ENCODE measurements at regions not wholly inside any gene's neighbourhood (a gene's known extent, or its start where the extent isn't known, plus 50 kb on each side); places are given as distances from the start of the nearest gene placed in this dataset.
A peak's percentile ranks its signal among the peaks of the same experiment; 100 is the strongest.

DNA sequence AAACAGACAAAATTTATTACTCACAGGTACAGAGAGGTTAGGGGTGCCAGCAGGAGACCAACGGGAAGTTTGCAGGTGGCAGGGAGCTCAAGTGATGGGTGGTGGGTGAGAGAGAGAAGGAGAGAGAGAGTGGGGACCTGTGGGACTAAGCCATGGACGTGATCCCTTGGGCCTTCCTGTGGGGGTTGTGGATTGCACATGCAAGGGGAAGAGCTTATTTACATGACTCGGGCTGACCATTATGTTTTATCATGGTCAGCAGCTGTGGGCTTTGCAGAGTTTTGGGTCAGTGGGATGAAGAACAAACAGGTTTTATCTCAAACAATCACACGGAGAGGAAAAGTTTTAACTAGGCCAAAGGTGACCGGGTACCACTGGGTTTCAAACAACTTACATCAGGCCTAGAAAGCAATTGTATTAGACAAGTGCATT is 156.2 kb upstream of the EXOC2 start:
- Mint-ChIP-seq H3K27ac (no peak overlapping the region), H3K4me3 (no peak overlapping the region), H3K27me3 (ENCODE audit: low read depth) (no peaks in the 10 kb centered on the region), H3K9me3 (peaks cover 12% of the 10 kb centered on the region), H3K36me3 (ENCODE audit: low read depth) (no peaks in the 10 kb centered on the region), H3K4me1 (peaks cover 16% of the 10 kb centered on the region)
- TF ChIP-seq, protein P1, sequence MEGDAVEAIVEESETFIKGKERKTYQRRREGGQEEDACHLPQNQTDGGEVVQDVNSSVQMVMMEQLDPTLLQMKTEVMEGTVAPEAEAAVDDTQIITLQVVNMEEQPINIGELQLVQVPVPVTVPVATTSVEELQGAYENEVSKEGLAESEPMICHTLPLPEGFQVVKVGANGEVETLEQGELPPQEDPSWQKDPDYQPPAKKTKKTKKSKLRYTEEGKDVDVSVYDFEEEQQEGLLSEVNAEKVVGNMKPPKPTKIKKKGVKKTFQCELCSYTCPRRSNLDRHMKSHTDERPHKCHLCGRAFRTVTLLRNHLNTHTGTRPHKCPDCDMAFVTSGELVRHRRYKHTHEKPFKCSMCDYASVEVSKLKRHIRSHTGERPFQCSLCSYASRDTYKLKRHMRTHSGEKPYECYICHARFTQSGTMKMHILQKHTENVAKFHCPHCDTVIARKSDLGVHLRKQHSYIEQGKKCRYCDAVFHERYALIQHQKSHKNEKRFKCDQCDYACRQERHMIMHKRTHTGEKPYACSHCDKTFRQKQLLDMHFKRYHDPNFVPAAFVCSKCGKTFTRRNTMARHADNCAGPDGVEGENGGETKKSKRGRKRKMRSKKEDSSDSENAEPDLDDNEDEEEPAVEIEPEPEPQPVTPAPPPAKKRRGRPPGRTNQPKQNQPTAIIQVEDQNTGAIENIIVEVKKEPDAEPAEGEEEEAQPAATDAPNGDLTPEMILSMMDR (IDR thresholded peaks at IDR 0.05; ENCODE audit: unreplicated experiment in 3 of 3), result no peak

DNA sequence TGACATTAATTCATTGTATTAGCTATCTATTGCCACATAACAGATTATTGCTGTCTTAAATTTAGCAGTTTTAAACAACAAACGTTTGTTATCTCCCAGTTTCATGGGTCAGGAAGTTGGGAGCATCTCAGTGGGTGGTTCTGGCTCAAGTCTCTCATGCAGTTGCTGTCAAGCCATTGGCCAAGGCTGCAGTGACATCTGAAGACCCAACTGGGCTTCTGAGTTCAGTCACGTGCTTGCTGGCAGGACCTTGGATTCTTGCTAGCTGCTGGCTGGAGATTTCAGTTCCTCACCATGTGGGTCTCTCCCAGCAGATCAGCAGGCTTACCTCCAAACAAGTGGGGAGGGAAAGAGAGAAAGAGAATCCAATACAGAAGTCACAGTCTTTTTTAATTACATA is 152.6 kb upstream of the EXOC2 start:
- Mint-ChIP-seq H3K4me1 (peaks cover 22% of the 10 kb centered on the region), H3K4me3 (no peak overlapping the region), H3K27me3 (ENCODE audit: low read depth) (peaks cover 6% of the 10 kb centered on the region), H3K36me3 (ENCODE audit: low read depth) (no peaks in the 10 kb centered on the region), H3K27ac (no peak overlapping the region), H3K9me3 (peaks cover 16% of the 10 kb centered on the region)
- TF ChIP-seq, protein P1 (IDR thresholded peaks at IDR 0.05; ENCODE audit: unreplicated experiment in 3 of 3), result no peak

DNA sequence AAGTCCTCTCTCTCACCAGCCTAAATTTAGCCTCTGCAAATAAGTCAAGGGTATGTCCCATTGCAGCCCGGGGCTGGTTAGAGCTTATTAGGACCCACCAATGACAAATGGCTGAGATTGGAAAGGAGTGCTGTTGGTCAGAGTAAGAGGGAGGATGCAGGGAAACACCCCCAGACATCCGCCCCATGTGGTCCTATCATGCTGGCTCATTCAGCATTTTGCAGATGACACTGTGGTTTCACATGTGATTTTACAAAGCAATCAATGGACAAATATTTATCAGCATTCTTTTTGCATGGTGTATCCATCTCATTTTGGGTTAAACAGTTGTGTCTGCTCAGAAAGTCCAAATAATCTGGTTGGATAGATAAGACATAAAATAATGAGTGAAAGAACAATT is 152.2 kb upstream of the EXOC2 start:
- H3K27me3 Mint-ChIP-seq (ENCODE audit: low read depth), result peaks cover 6% of the 10 kb centered on the region
- H3K36me3 Mint-ChIP-seq (ENCODE audit: low read depth), result no peaks in the 10 kb centered on the region
- TF ChIP-seq, protein P1 (IDR thresholded peaks at IDR 0.05; ENCODE audit: unreplicated experiment in 3 of 3), result no peak
- H3K4me3 Mint-ChIP-seq, result no peak overlapping the region
- H3K27ac Mint-ChIP-seq, result no peak overlapping the region
- H3K4me1 Mint-ChIP-seq, result peaks cover 22% of the 10 kb centered on the region
- H3K9me3 Mint-ChIP-seq, result peaks cover 14% of the 10 kb centered on the region

DNA sequence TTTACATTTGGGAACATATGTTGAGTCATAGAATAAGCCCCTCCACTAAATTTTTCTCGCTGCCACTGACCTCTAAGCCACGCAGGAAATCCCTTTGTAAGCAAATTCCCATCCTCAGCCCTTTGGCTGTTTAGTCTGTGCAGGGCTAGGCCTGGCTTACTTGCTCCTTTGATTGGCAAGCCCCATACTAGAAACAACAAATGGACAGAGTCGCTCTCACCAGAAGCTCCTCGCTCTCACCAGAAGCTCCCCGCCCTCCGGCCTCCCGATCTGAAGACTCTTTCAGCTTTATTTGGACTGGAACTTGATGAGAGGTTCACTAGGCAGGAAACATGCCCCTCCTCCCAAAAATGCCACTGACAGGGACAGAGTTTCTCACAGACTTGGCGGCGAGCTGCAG is 149.2 kb upstream of the EXOC2 start:
- Mint-ChIP-seq H3K4me1 (peaks cover 20% of the 10 kb centered on the region), H3K36me3 (ENCODE audit: low read depth) (no peaks in the 10 kb centered on the region), H3K27ac (peak overlapping the region in 2 of 3 experiments; percentile 2 to 9), H3K9me3 (peaks cover 12% of the 10 kb centered on the region), H3K27me3 (ENCODE audit: low read depth) (peaks cover 6% of the 10 kb centered on the region), H3K4me3 (peak overlapping the region in 1 of 3 experiments; percentile 7)
- TF ChIP-seq, protein P1 (IDR thresholded peaks at IDR 0.05; ENCODE audit: unreplicated experiment in 3 of 3), result no peak

DNA sequence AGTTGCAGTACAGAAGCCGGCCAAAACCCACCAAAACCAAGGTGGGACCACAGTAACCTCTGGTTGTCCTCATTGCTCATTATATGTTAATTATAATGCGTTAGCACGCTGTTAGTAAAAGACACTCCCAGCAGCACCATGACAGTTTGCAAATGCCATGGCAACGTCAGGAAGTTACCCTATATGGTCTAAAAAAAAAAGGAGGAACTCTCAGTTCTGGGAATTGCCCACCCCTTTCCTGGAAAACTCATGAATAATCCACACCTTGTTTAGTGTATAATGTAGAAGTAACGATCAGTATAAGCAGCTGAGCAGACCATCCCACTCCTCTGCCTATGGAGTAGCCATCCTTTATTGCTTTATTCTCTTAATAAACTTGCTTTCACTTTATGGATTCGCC is 148.6 kb upstream of the EXOC2 start:
- H3K4me3 Mint-ChIP-seq, result no peak overlapping the region
- H3K4me1 Mint-ChIP-seq, result peaks cover 19% of the 10 kb centered on the region
- TF ChIP-seq, protein P1 (IDR thresholded peaks at IDR 0.05; ENCODE audit: unreplicated experiment in 3 of 3), result no peak
- peaks cover 12% of the 10 kb centered on the region for H3K9me3 Mint-ChIP-seq
- H3K27ac Mint-ChIP-seq, result peak overlapping the region in 1 of 3 experiments; percentile 2
- H3K36me3 Mint-ChIP-seq (ENCODE audit: low read depth), result no peaks in the 10 kb centered on the region
- H3K27me3 Mint-ChIP-seq (ENCODE audit: low read depth), result peaks cover 6% of the 10 kb centered on the region

DNA sequence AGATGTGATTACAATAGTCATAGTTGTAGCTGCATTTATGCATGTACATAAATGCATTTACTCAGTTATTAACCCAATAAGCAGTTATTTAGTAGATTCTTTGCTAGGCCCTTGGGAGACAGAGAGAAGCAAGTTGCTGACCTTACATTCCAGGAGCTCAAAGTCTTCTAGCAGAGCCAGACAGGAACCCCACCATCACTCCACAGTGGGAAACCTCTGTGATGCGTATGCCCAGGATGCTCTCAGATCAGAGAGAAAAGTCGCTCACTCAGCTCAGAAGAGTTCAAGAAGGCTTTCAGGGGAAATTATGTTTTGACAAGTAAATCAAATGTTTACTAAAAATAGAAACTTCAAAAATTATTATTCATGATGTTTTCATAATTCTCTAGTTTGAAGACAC is 146.3 kb upstream of the EXOC2 start:
- Mint-ChIP-seq H3K27ac (no peak overlapping the region), H3K9me3 (peaks cover 14% of the 10 kb centered on the region), H3K4me1 (peaks cover 37% of the 10 kb centered on the region), H3K27me3 (ENCODE audit: low read depth) (peaks cover 6% of the 10 kb centered on the region), H3K36me3 (ENCODE audit: low read depth) (peaks cover 3% of the 10 kb centered on the region), H3K4me3 (no peak overlapping the region)
- TF ChIP-seq, protein P1 (IDR thresholded peaks at IDR 0.05; ENCODE audit: unreplicated experiment in 3 of 3), result no peak

Measured in nephron (organoid).